Prostate gland (tissue), 2 donors: ENCODE measurements at regions not wholly inside any gene's neighbourhood (a gene's known extent, or its start where the extent isn't known, plus 50 kb on each side); places are given as distances from the start of the nearest gene placed in this dataset.
"Not testable (repeated sequence)": the region's sequence is repeated elsewhere in the genome, so short reads cannot be mapped to it uniquely, and the experiment has no call there.

Source experiments
- DNase-seq: peaks from one replicate; pipeline ENCODE4 v3.0.0-alpha.2; 2019; ENCODE audit warnings: low spot score
- H3K27ac ChIP-seq, 2 donors: fragments of 200-600 bp; sonication (generic); 2 replicates each; pipeline ENCODE4 v1.5.1; 2017 to 2019
- H3K27me3 ChIP-seq: fragments of 200-600 bp; sonication (generic); replicated peaks from 2 replicates; pipeline ENCODE4 v1.5.1; 2019; ENCODE audit not compliant: insufficient read depth
- H3K36me3 ChIP-seq, 2 donors: fragments of 200-600 bp; sonication (generic); 1 replicate in 1 of 2; 2 replicates in 1 of 2; pipeline versions ENCODE4 v1.5.1 to v1.8.1; 2017 to 2019
- H3K4me1 ChIP-seq: fragments of 200-600 bp; sonication (generic); replicated peaks from 2 replicates; pipeline ENCODE4 v1.5.1; 2019
- H3K4me3 ChIP-seq, 2 donors: fragments of 200-600 bp; sonication (generic); 2 replicates each; pipeline ENCODE4 v1.5.1; 2017 to 2019
- H3K9me3 ChIP-seq: fragments of 200-600 bp; sonication (generic); 2 replicates; pipeline ENCODE4 v1.5.1; 2017
- POLR2A ChIP-seq: fragments of 450-650 bp; IDR thresholded peaks from one replicate; pipeline ENCODE4 v1.6.1; 2016; ENCODE audit warnings: antibody characterized with exemption, mild to moderate bottlenecking
- POLR2AphosphoS5 ChIP-seq: sonication (generic); formaldehyde crosslinking; IDR thresholded peaks from one replicate; pipeline ENCODE4 v1.6.1; 2017; ENCODE audit warnings: antibody characterized with exemption
- WGBS: methylation state at CpG from one replicate; pipeline ENCODE4 v1.1.5; 2018; 5-methylcytosine and 5-hydroxymethylcytosine counted together
- intact Hi-C: fragments of 100-400 bp; cut with DNase I; formaldehyde crosslinking; loops from one replicate; pipeline ENCODE4 v1.14.2; 2022
- TF ChIP-seq, protein P1 (sequence below), 4 experiments: fragments of 200-600 bp in 2 of 4; fragments of 450-650 bp in 2 of 4; sonication (generic) in 2 of 4; IDR thresholded peaks; 1 replicate in 3 of 4; 2 replicates in 1 of 4; pipeline ENCODE4 v1.5.1; 2016 to 2019; ENCODE audit warnings: antibody characterized with exemption in 4 of 4, mild to moderate bottlenecking in 2 of 4, moderate library complexity in 2 of 4

GRCh38 chr6:804771-805170, 111.8 kb upstream of the EXOC2 start:
- DNase-seq = no peak
- intact Hi-C loops = no loop called here
- no peak for TF ChIP-seq POLR2A
- TF ChIP-seq POLR2AphosphoS5 = no peak

DNA sequence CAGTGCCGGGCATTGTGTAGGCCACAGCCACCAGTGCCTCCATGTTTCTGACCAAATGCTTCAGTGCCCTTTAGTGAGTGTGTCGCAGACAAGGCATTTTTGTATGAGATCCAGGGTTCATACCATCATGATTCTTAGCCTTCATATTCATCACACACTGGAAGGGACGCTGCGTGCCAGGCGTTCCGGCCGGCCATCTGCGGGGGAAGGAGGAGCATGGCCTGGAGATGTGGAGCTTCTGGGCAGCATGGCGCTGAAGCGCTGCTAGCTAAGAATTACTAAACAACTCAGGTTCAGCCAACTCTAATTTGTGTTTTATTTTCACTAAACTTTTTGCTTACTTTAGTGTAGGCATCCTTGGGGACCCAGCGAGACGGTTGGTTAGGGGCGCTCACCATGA, 111.4 kb upstream of the EXOC2 start:
- H3K4me1 ChIP-seq = no peaks in the 10 kb centered on the region
- H3K4me3 ChIP-seq = no peak overlapping the region
- no peak overlapping the region for H3K27ac ChIP-seq
- no peaks in the 10 kb centered on the region for H3K9me3 ChIP-seq
- no peaks in the 10 kb centered on the region for H3K36me3 ChIP-seq
- 96% methylated on average over 13 of the region's 13 CpGs for WGBS
- TF ChIP-seq, protein P1, sequence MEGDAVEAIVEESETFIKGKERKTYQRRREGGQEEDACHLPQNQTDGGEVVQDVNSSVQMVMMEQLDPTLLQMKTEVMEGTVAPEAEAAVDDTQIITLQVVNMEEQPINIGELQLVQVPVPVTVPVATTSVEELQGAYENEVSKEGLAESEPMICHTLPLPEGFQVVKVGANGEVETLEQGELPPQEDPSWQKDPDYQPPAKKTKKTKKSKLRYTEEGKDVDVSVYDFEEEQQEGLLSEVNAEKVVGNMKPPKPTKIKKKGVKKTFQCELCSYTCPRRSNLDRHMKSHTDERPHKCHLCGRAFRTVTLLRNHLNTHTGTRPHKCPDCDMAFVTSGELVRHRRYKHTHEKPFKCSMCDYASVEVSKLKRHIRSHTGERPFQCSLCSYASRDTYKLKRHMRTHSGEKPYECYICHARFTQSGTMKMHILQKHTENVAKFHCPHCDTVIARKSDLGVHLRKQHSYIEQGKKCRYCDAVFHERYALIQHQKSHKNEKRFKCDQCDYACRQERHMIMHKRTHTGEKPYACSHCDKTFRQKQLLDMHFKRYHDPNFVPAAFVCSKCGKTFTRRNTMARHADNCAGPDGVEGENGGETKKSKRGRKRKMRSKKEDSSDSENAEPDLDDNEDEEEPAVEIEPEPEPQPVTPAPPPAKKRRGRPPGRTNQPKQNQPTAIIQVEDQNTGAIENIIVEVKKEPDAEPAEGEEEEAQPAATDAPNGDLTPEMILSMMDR (IDR thresholded peaks at IDR 0.05) = no peak
- no peak for TF ChIP-seq POLR2A
- no peak for TF ChIP-seq POLR2AphosphoS5
- no peaks in the 10 kb centered on the region for H3K27me3 ChIP-seq
- no peak for DNase-seq
- intact Hi-C loops = no loop called here

More at GRCh38 chr6:804771-805170, 111.8 kb upstream of the EXOC2 start:
- no peak overlapping the region for H3K4me3 ChIP-seq
- 96% methylated on average over 10 of the region's 10 CpGs for WGBS
- no peaks in the 10 kb centered on the region for H3K36me3 ChIP-seq
- no peaks in the 10 kb centered on the region for H3K9me3 ChIP-seq
- no peaks in the 10 kb centered on the region for H3K4me1 ChIP-seq
- H3K27ac ChIP-seq = no peak overlapping the region
- no peaks in the 10 kb centered on the region for H3K27me3 ChIP-seq

GRCh38 chr6:803191-803977, 110.4 kb upstream of the EXOC2 start:
- Histone ChIP-seq H3K27ac (no peak overlapping the region), H3K4me1 (no peaks in the 10 kb centered on the region), H3K36me3 (no peaks in the 10 kb centered on the region), H3K9me3 (no peaks in the 10 kb centered on the region), H3K4me3 (no peak overlapping the region), H3K27me3 (no peaks in the 10 kb centered on the region)
- TF ChIP-seq POLR2A (no peak), POLR2AphosphoS5 (no peak)
- TF ChIP-seq, protein P1 (IDR thresholded peaks at IDR 0.05) = no peak
- DNase-seq = no peak
- intact Hi-C loops = no loop called here
- 86% methylated on average over 11 of the region's 11 CpGs for WGBS

GRCh38 chr6:802701-803100, 109.8 kb upstream of the EXOC2 start:
- TF ChIP-seq POLR2A (no peak), POLR2AphosphoS5 (no peak)
- TF ChIP-seq, protein P1 (IDR thresholded peaks at IDR 0.05) = no peak
- no peaks in the 10 kb centered on the region for H3K36me3 ChIP-seq
- no peaks in the 10 kb centered on the region for H3K4me1 ChIP-seq
- 83% methylated on average over 9 of the region's 9 CpGs for WGBS
- H3K27ac ChIP-seq = no peak overlapping the region
- no peak for DNase-seq
- no peaks in the 10 kb centered on the region for H3K27me3 ChIP-seq
- no peak overlapping the region for H3K4me3 ChIP-seq
- intact Hi-C loops = no loop called here
- no peaks in the 10 kb centered on the region for H3K9me3 ChIP-seq

GRCh38 chr6:802223-802622, 109.3 kb upstream of the EXOC2 start:
- DNase-seq, intact Hi-C loops, H3K27ac ChIP-seq, H3K4me1 ChIP-seq, H3K9me3 ChIP-seq, H3K27me3 ChIP-seq, H3K4me3 ChIP-seq, H3K36me3 ChIP-seq: not testable (repeated sequence)
- WGBS = 85% methylated on average over 10 of the region's 10 CpGs

GRCh38 chr6:799769-800168, 106.8 kb upstream of the EXOC2 start:
- no peak for TF ChIP-seq POLR2AphosphoS5
- TF ChIP-seq, protein P1 (IDR thresholded peaks at IDR 0.05) = no peak
- no peak for TF ChIP-seq POLR2A
- H3K9me3 ChIP-seq = no peaks in the 10 kb centered on the region
- 89% methylated on average over 6 of the region's 6 CpGs for WGBS
- no peaks in the 10 kb centered on the region for H3K36me3 ChIP-seq
- no peak overlapping the region for H3K27ac ChIP-seq
- no peaks in the 10 kb centered on the region for H3K27me3 ChIP-seq
- no peak overlapping the region for H3K4me3 ChIP-seq
- no peaks in the 10 kb centered on the region for H3K4me1 ChIP-seq
- DNase-seq = no peak
- intact Hi-C loops = loop anchor here (2.0 to 10.0 kb wide), 4 partner anchors 95 to 598 kb away; no protein-coding TSS in a partner anchor
